SW480 (cell line): ENCODE measurements at regions not wholly inside any gene's neighbourhood (a gene's known extent, or its start where the extent isn't known, plus 50 kb on each side); places are given as distances from the start of the nearest gene placed in this dataset.
A peak's percentile ranks its signal among the peaks of the same experiment; 100 is the strongest.
"Not testable (repeated sequence)": the region's sequence is repeated elsewhere in the genome, so short reads cannot be mapped to it uniquely, and the experiment has no call there.

ENCODE experiments used
- DNase-seq: peaks from one replicate; pipeline ENCODE4 v3.0.0-alpha.2; 2016; ENCODE audit warnings: low spot score

GRCh38 chr3:154901278-154901677, 178.8 kb upstream of the MME start:
- no peak for DNase-seq

- DNase-seq, result no peak
Measured at GRCh38 chr3:154900816-154901215, 179.3 kb upstream of the MME start.

- DNase-seq, result no peak
Measured at GRCh38 chr3:154898916-154899315, 181.2 kb upstream of the MME start.

GRCh38 chr3:154898443-154898842, 181.7 kb upstream of the MME start:
- no peak for DNase-seq

- DNase-seq, result no peak
Measured at GRCh38 chr3:154893813-154894212, 186.3 kb upstream of the MME start.

- DNase-seq, result no peak
Measured at GRCh38 chr3:154889227-154889634, 190.9 kb upstream of the MME start.

- no peak for DNase-seq
Measured at GRCh38 chr3:154887869-154888268, 192.2 kb upstream of the MME start.

GRCh38 chr3:154886437-154886836, 193.7 kb upstream of the MME start:
- no peak for DNase-seq

- no peak for DNase-seq
Measured at GRCh38 chr3:154885418-154885817, 194.7 kb upstream of the MME start.

GRCh38 chr3:154884952-154885351, 195.2 kb upstream of the MME start:
- no peak for DNase-seq

GRCh38 chr3:154875142-154875541, 205.0 kb upstream of the MME start:
- no peak for DNase-seq

GRCh38 chr3:154872696-154873095, 207.4 kb upstream of the MME start:
- DNase-seq, result no peak

GRCh38 chr3:154872074-154872473, 208.0 kb upstream of the MME start:
- DNase-seq, result no peak

- DNase-seq, result no peak
Measured at GRCh38 chr3:154864947-154865346, 215.2 kb upstream of the MME start.

- peak; percentile 18 for DNase-seq
Measured at GRCh38 chr3:154862265-154862664, 217.9 kb upstream of the MME start.

GRCh38 chr3:154852998-154853397, 227.1 kb upstream of the MME start:
- DNase-seq, result not testable (repeated sequence)

- no peak for DNase-seq
Measured at GRCh38 chr3:154852515-154852914, 227.6 kb upstream of the MME start.

- DNase-seq, result no peak
Measured at GRCh38 chr3:154851644-154852043, 228.5 kb upstream of the MME start.

- DNase-seq, result no peak
Measured at GRCh38 chr3:154850921-154851320, 229.2 kb upstream of the MME start.

GRCh38 chr3:154849408-154849807, 230.7 kb upstream of the MME start:
- DNase-seq, result no peak

- DNase-seq, result no peak
Measured at GRCh38 chr3:154844863-154845262, 235.3 kb upstream of the MME start.

- DNase-seq, result no peak
Measured at GRCh38 chr3:154843647-154844046, 236.5 kb upstream of the MME start.

GRCh38 chr3:154842536-154842935, 237.6 kb upstream of the MME start:
- no peak for DNase-seq

- no peak for DNase-seq
Measured at GRCh38 chr3:154835639-154836038, 244.5 kb upstream of the MME start.

- not testable (repeated sequence) for DNase-seq
Measured at GRCh38 chr3:154834831-154835230, 245.3 kb upstream of the MME start.
